WTC11 (cell line): ENCODE measurements at regions not wholly inside any gene's neighbourhood (a gene's known extent, or its start where the extent isn't known, plus 50 kb on each side); places are given as distances from the start of the nearest gene placed in this dataset.
"Not testable (repeated sequence)": the region's sequence is repeated elsewhere in the genome, so short reads cannot be mapped to it uniquely, and the experiment has no call there.

Experiments used
- ATAC-seq: fragments of 200-7000 bp; cut with Tn5 transposase; 2 replicates; pipeline ENCODE4 v1.10.0; 2021; ENCODE audit warnings: mild to moderate bottlenecking, moderate library complexity
- CTCF ChIA-PET: fragments of 300-600 bp; sonication (Branson Sonifier 250); formaldehyde crosslinking; loops from one replicate; lab custom pipeline; 2021; ENCODE audit warnings: antibody characterized with exemption; lab: Charles Lee
- POLR2A ChIA-PET: fragments of 350-600 bp; sonication (Branson Sonifier 250); formaldehyde crosslinking; loops from one replicate; lab custom pipeline; 2021; ENCODE audit warnings: antibody characterized with exemption; lab: Charles Lee
- DNase-seq: peaks from one replicate; pipeline ENCODE4 v3.0.0; 2021; ENCODE audit warnings: low spot score
- H3K27ac Mint-ChIP-seq: 2 replicates; pipeline ENCODE4 v1.8.0; 2021; ENCODE audit warnings: mixed read lengths
- H3K27me3 Mint-ChIP-seq: 2 replicates; pipeline ENCODE4 v1.8.0; 2021; ENCODE audit warnings: low read depth, mild to moderate bottlenecking, moderate library complexity, mixed read lengths
- H3K36me3 Mint-ChIP-seq: 2 replicates; pipeline ENCODE4 v1.8.0; 2021; ENCODE audit warnings: mixed read lengths
- H3K4me1 Mint-ChIP-seq: 2 replicates; pipeline ENCODE4 v1.8.0; 2022; ENCODE audit warnings: mixed read lengths
- H3K4me3 Mint-ChIP-seq: 2 replicates; pipeline ENCODE4 v1.8.0; 2021; ENCODE audit warnings: mild to moderate bottlenecking, moderate library complexity, mixed read lengths
- H3K9me3 Mint-ChIP-seq: 2 replicates; pipeline ENCODE4 v1.8.0; 2021; ENCODE audit warnings: mixed read lengths
- ARID4B ChIP-seq: sonication (generic); formaldehyde crosslinking; IDR thresholded peaks from 2 replicates; pipeline ENCODE4 v1.8.0; 2023; ENCODE audit warnings: missing genetic modification reagents, mild to moderate bottlenecking, borderline replicate concordance
- ATF2 ChIP-seq: sonication (generic); formaldehyde crosslinking; IDR thresholded peaks from 2 replicates; pipeline ENCODE4 v1.8.1; 2022; ENCODE audit warnings: low read depth, missing genetic modification reagents, borderline replicate concordance
- CREM ChIP-seq: sonication (generic); formaldehyde crosslinking; IDR thresholded peaks from 2 replicates; pipeline ENCODE4 v1.8.1; 2022; ENCODE audit warnings: mild to moderate bottlenecking, missing genetic modification reagents, moderate library complexity
- E2F4 ChIP-seq: sonication (generic); formaldehyde crosslinking; IDR thresholded peaks from 2 replicates; pipeline ENCODE4 v1.8.1; 2022; ENCODE audit warnings: low read depth, mild to moderate bottlenecking, moderate library complexity, missing genetic modification reagents, borderline replicate concordance
- E2F5 ChIP-seq: sonication (generic); formaldehyde crosslinking; IDR thresholded peaks from 2 replicates; pipeline ENCODE4 v1.8.1; 2022; ENCODE audit warnings: mild to moderate bottlenecking, moderate library complexity, missing genetic modification reagents
- FOXP1 ChIP-seq: sonication (generic); formaldehyde crosslinking; IDR thresholded peaks from 2 replicates; pipeline ENCODE4 v1.8.0; 2022; ENCODE audit warnings: missing genetic modification reagents, mild to moderate bottlenecking, moderate library complexity, borderline replicate concordance
- IRF1 ChIP-seq: sonication (generic); formaldehyde crosslinking; IDR thresholded peaks from 2 replicates; pipeline ENCODE4 v1.8.0; 2023; ENCODE audit warnings: missing genetic modification reagents
- NR2C2 ChIP-seq: sonication (generic); formaldehyde crosslinking; IDR thresholded peaks from 2 replicates; pipeline ENCODE4 v1.8.0; 2022; ENCODE audit warnings: mild to moderate bottlenecking, missing genetic modification reagents
- RELA ChIP-seq: sonication (generic); formaldehyde crosslinking; IDR thresholded peaks from 2 replicates; pipeline ENCODE4 v1.8.1; 2022; ENCODE audit warnings: missing genetic modification reagents, mild to moderate bottlenecking, borderline replicate concordance
- SMAD3 ChIP-seq: sonication (generic); formaldehyde crosslinking; IDR thresholded peaks from 2 replicates; pipeline ENCODE4 v1.8.0; 2022; ENCODE audit warnings: missing genetic modification reagents, mild to moderate bottlenecking, borderline replicate concordance
- TEAD4 ChIP-seq: sonication (generic); formaldehyde crosslinking; IDR thresholded peaks from 2 replicates; pipeline ENCODE4 v1.8.0; 2022; ENCODE audit warnings: mild to moderate bottlenecking, missing genetic modification reagents
- USF1 ChIP-seq: sonication (generic); formaldehyde crosslinking; IDR thresholded peaks from 2 replicates; pipeline ENCODE4 v1.8.0; 2022; ENCODE audit warnings: mild to moderate bottlenecking, missing genetic modification reagents
- ZNF263 ChIP-seq: sonication (generic); formaldehyde crosslinking; IDR thresholded peaks from 2 replicates; pipeline ENCODE4 v1.8.1; 2022; ENCODE audit warnings: low read depth, mild to moderate bottlenecking, moderate library complexity, missing genetic modification reagents
- ZNF532 ChIP-seq: fragments of 250-450 bp; sonication (Bioruptor Pico); IDR thresholded peaks from 2 replicates; pipeline ENCODE4 v1.9.0; 2021; ENCODE audit warnings: mild to moderate bottlenecking, borderline replicate concordance

GRCh38 chr20:29079769-29080690 lies 2177.4 kb upstream of the DEFB115 start (continued):
- TF ChIP-seq ARID4B (CRISPR knock-in tag): no peak
- no peak for TF ChIP-seq ATF2 (CRISPR knock-in tag)
- no peak for TF ChIP-seq RELA (CRISPR knock-in tag)

GRCh38 chr20:29081712-29082111 lies 2175.8 kb upstream of the DEFB115 start:
- DNase-seq, H3K27ac Mint-ChIP-seq, H3K4me3 Mint-ChIP-seq, H3K4me1 Mint-ChIP-seq, POLR2A ChIA-PET, CTCF ChIA-PET, ATAC-seq: not testable (repeated sequence)
- peaks cover 73% of the 10 kb centered on the region for H3K9me3 Mint-ChIP-seq
- H3K27me3 Mint-ChIP-seq: peaks cover 28% of the 10 kb centered on the region
- peaks cover 67% of the 10 kb centered on the region for H3K36me3 Mint-ChIP-seq

GRCh38 chr20:29085625-29086024 lies 2171.8 kb upstream of the DEFB115 start:
- Mint-ChIP-seq H3K27me3 (peaks cover 24% of the 10 kb centered on the region), H3K36me3 (peaks cover 72% of the 10 kb centered on the region), H3K4me1 (no peaks in the 10 kb centered on the region), H3K4me3 (no peak overlapping the region), H3K27ac (no peak overlapping the region), H3K9me3 (peaks cover 80% of the 10 kb centered on the region)
- DNase-seq: no peak
- ATAC-seq: no peak
- POLR2A ChIA-PET: no interaction called here
- CTCF ChIA-PET: no interaction called here
- TF ChIP-seq TEAD4 (no peak), E2F4 (no peak), E2F5 (CRISPR knock-in tag) (no peak), RELA (CRISPR knock-in tag) (no peak), USF1 (CRISPR knock-in tag) (no peak), IRF1 (CRISPR knock-in tag) (no peak), SMAD3 (CRISPR knock-in tag) (no peak), ZNF532 (CRISPR knock-in tag) (no peak), CREM (no peak), ZNF263 (no peak), NR2C2 (no peak), FOXP1 (CRISPR knock-in tag) (no peak)
